Nephron (organoid): ENCODE measurements at regions not wholly inside any gene's neighbourhood (a gene's known extent, or its start where the extent isn't known, plus 50 kb on each side); places are given as distances from the start of the nearest gene placed in this dataset.

Experiments
- H3K27ac Mint-ChIP-seq, 3 experiments: 2 replicates each; pipeline ENCODE4 v1.8.0; 2020; ENCODE audit warnings: mixed read lengths in 3 of 3, mild to moderate bottlenecking in 2 of 3, moderate library complexity in 1 of 3
- H3K27me3 Mint-ChIP-seq: 2 replicates; pipeline ENCODE4 v1.8.0; 2021; ENCODE audit warnings: low read depth, mild to moderate bottlenecking, moderate library complexity, mixed read lengths
- H3K36me3 Mint-ChIP-seq: 2 replicates; pipeline ENCODE4 v1.8.0; 2020; ENCODE audit warnings: low read depth, mixed read lengths
- H3K4me1 Mint-ChIP-seq: 2 replicates; pipeline ENCODE4 v1.8.0; 2020; ENCODE audit warnings: mixed read lengths
- H3K4me3 Mint-ChIP-seq, 3 experiments: 2 replicates each; pipeline ENCODE4 v1.8.0; 2020; ENCODE audit warnings: mild to moderate bottlenecking in 3 of 3, mixed read lengths in 3 of 3, moderate library complexity in 2 of 3
- H3K9me3 Mint-ChIP-seq: 2 replicates; pipeline ENCODE4 v1.8.0; 2020; ENCODE audit warnings: mixed read lengths
- TF ChIP-seq, protein P1 (sequence below), 3 experiments: fragments of 200-600 bp; sonication (generic); IDR thresholded peaks; one replicate each; pipeline ENCODE4 v1.5.0; 2021; ENCODE audit warnings: antibody characterized with exemption in 3 of 3; ENCODE audit not compliant: unreplicated experiment in 3 of 3

DNA sequence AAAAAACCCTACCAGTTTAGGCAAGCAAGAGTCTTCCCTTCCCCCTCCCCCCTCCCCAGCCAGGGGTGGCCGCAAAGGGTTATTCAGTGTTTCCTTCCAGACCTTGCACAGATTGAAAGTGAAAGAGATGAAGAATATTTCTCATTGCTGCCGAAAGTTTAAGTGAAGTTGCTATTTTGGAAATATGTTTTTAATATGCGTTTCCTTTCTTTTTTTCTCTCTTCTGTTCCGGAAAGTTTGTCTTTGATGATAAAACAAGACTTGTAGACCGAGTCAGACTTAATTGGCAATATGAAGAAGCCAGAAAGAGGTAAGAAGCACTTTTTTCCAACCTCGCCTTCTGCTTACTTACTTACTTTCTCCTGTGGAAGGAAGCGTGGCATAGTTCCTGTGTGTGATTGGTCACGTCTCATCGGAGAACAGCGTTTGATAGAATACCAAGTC, 58.5 kb upstream of the CLCN4 start:
- H3K4me3 Mint-ChIP-seq = no peak overlapping the region
- peaks cover 60% of the 10 kb centered on the region for H3K36me3 Mint-ChIP-seq
- peak overlapping the region in 1 of 3 experiments; percentile 5 for H3K27ac Mint-ChIP-seq
- peaks cover 9% of the 10 kb centered on the region for H3K9me3 Mint-ChIP-seq
- H3K4me1 Mint-ChIP-seq = no peaks in the 10 kb centered on the region
- TF ChIP-seq, protein P1, sequence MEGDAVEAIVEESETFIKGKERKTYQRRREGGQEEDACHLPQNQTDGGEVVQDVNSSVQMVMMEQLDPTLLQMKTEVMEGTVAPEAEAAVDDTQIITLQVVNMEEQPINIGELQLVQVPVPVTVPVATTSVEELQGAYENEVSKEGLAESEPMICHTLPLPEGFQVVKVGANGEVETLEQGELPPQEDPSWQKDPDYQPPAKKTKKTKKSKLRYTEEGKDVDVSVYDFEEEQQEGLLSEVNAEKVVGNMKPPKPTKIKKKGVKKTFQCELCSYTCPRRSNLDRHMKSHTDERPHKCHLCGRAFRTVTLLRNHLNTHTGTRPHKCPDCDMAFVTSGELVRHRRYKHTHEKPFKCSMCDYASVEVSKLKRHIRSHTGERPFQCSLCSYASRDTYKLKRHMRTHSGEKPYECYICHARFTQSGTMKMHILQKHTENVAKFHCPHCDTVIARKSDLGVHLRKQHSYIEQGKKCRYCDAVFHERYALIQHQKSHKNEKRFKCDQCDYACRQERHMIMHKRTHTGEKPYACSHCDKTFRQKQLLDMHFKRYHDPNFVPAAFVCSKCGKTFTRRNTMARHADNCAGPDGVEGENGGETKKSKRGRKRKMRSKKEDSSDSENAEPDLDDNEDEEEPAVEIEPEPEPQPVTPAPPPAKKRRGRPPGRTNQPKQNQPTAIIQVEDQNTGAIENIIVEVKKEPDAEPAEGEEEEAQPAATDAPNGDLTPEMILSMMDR (IDR thresholded peaks at IDR 0.05; ENCODE audit: unreplicated experiment in 3 of 3) = no peak
- no peaks in the 10 kb centered on the region for H3K27me3 Mint-ChIP-seq

DNA sequence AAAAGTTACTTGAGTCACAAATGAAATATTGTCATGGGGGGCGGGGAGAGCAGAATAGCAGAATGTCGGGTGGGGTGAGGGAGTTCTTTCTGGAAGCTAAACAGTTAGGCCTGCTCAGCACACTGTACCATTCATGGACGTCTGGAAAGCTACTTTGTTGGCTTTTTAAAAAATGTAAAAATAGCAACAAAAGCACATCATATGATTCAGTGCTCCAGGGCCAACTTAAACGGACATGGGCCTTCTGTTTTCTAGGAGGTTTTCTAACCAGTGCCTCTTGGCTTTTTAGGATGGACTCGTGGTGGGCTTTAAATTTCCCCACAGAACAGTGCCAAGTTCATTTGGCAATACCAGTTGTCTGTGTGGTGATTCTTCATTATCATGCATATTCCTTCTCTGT, 57.4 kb upstream of the CLCN4 start:
- peaks cover 66% of the 10 kb centered on the region for H3K36me3 Mint-ChIP-seq
- H3K4me1 Mint-ChIP-seq = no peaks in the 10 kb centered on the region
- H3K27ac Mint-ChIP-seq = peak overlapping the region in 1 of 3 experiments; percentile 5
- no peaks in the 10 kb centered on the region for H3K27me3 Mint-ChIP-seq
- TF ChIP-seq, protein P1 (IDR thresholded peaks at IDR 0.05; ENCODE audit: unreplicated experiment in 3 of 3) = no peak
- H3K4me3 Mint-ChIP-seq = no peak overlapping the region
- H3K9me3 Mint-ChIP-seq = peaks cover 9% of the 10 kb centered on the region

DNA sequence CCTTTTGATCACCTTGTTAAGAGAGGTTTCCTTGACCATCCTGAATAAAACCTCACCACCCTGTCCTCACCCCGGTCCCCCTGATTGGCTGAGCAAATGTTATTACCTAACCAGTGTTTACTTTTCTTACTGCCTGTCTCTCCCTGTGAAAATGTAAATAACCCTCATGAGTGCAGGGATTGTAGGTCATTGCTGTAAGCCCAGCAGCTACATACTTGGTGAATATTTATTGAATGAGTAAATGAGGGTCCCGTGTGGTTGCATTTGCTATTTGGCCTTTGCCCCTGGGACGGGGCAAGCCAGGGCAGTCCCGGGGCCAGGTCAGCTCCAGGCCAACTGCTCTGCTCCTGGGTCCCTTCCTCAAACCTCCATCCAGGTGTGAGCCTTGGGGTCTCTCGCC, 55.5 kb upstream of the CLCN4 start:
- peaks cover 9% of the 10 kb centered on the region for H3K9me3 Mint-ChIP-seq
- peaks cover 53% of the 10 kb centered on the region for H3K36me3 Mint-ChIP-seq
- H3K4me3 Mint-ChIP-seq = no peak overlapping the region
- no peaks in the 10 kb centered on the region for H3K27me3 Mint-ChIP-seq
- TF ChIP-seq, protein P1 (IDR thresholded peaks at IDR 0.05; ENCODE audit: unreplicated experiment in 3 of 3) = no peak
- no peak overlapping the region for H3K27ac Mint-ChIP-seq
- H3K4me1 Mint-ChIP-seq = peaks cover 2% of the 10 kb centered on the region

GRCh38 chrX:10102046-10102704, 54.6 kb upstream of the CLCN4 start:
- Mint-ChIP-seq H3K4me1 (peaks cover 11% of the 10 kb centered on the region), H3K36me3 (peaks cover 48% of the 10 kb centered on the region), H3K4me3 (no peak overlapping the region), H3K9me3 (peaks cover 9% of the 10 kb centered on the region), H3K27ac (no peak overlapping the region), H3K27me3 (no peaks in the 10 kb centered on the region)
- TF ChIP-seq, protein P1 (IDR thresholded peaks at IDR 0.05; ENCODE audit: unreplicated experiment in 3 of 3) = no peak

- H3K4me1 Mint-ChIP-seq = peaks cover 19% of the 10 kb centered on the region
- peaks cover 9% of the 10 kb centered on the region for H3K9me3 Mint-ChIP-seq
- H3K27me3 Mint-ChIP-seq = no peaks in the 10 kb centered on the region
- TF ChIP-seq, protein P1 (IDR thresholded peaks at IDR 0.05; ENCODE audit: unreplicated experiment in 3 of 3) = no peak
- H3K36me3 Mint-ChIP-seq = peaks cover 48% of the 10 kb centered on the region
- H3K4me3 Mint-ChIP-seq = no peak overlapping the region
- no peak overlapping the region for H3K27ac Mint-ChIP-seq
Observed at GRCh38 chrX:10103023-10103422, 53.8 kb upstream of the CLCN4 start.
